Keratinocyte (primary cell): ENCODE measurements at regions not wholly inside any gene's neighbourhood (a gene's known extent, or its start where the extent isn't known, plus 50 kb on each side); places are given as distances from the start of the nearest gene placed in this dataset.

Experiments used
- EZH2 ChIP-seq: IDR thresholded peaks from one replicate; pipeline ENCODE4 v1.6.1; 2012; ENCODE audit warnings: inconsistent platforms, mild to moderate bottlenecking, low read length, moderate library complexity
- TF ChIP-seq, protein P1 (sequence below), 3 experiments: IDR thresholded peaks in 1 of 3; conservative IDR thresholded peaks in 1 of 3; optimal IDR thresholded peaks in 1 of 3; 2 replicates in 2 of 3; 3 replicates in 1 of 3; pipeline versions ENCODE3 to v1.5.1; 2011; ENCODE audit warnings: low read length in 3 of 3, mild to moderate bottlenecking in 3 of 3, moderate library complexity in 2 of 3, control low read depth in 1 of 3, inconsistent platforms in 1 of 3; ENCODE audit not compliant: insufficient read depth in 2 of 3; ENCODE audit errors: extremely low read depth in 1 of 3

DNA sequence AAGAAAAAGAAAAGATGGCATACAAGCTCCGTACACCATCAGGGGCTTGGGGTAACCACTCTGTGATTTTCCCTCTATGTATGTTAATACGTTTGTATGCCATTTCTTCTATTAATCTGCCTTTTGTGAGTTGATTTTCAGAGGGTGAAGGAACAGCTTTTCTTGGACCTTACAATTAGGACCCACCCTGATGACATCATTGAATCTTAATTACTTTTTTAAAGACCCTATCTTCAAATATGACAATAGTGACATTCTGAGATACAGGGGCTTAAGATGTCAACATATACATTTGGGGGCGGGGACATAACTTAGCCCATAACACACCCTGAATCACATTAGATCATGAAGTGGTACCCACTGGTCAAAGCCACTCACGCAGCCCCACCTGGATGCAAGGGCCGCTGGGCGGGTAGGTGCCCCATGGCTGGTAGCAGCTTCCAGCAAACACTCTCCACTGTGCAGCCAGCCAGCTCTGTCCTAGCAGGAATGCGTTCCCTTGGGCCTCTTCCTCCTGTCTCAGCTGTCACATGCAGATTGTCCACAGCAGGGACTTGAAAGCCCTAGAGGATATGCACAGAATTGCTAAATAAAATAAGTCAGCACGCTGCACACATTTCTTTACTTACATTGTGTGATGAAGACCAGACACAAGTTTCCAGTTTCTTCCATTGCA lies 74.5 kb downstream of the FOXF2 start:
- TF ChIP-seq, protein P1, sequence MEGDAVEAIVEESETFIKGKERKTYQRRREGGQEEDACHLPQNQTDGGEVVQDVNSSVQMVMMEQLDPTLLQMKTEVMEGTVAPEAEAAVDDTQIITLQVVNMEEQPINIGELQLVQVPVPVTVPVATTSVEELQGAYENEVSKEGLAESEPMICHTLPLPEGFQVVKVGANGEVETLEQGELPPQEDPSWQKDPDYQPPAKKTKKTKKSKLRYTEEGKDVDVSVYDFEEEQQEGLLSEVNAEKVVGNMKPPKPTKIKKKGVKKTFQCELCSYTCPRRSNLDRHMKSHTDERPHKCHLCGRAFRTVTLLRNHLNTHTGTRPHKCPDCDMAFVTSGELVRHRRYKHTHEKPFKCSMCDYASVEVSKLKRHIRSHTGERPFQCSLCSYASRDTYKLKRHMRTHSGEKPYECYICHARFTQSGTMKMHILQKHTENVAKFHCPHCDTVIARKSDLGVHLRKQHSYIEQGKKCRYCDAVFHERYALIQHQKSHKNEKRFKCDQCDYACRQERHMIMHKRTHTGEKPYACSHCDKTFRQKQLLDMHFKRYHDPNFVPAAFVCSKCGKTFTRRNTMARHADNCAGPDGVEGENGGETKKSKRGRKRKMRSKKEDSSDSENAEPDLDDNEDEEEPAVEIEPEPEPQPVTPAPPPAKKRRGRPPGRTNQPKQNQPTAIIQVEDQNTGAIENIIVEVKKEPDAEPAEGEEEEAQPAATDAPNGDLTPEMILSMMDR (optimal IDR thresholded peaks at IDR 0.05 in 1 of 3, IDR thresholded peaks at IDR 0.05 in 1 of 3, conservative IDR thresholded peaks at IDR 0.05 in 1 of 3; ENCODE audit: extremely low read depth in 1 of 3, insufficient read depth in 2 of 3, low read length in 3 of 3) = no peak
- no peak for TF ChIP-seq EZH2
